NCI-H524 treated with DMSO at 0.1 percent for 48 hours (cell line): ENCODE measurements at regions not wholly inside any gene's neighbourhood (a gene's known extent, or its start where the extent isn't known, plus 50 kb on each side); places are given as distances from the start of the nearest gene placed in this dataset.
"Not testable (repeated sequence)": the region's sequence is repeated elsewhere in the genome, so short reads cannot be mapped to it uniquely, and the experiment has no call there.

Experiments
- DNase-seq: peaks from one replicate; lab custom pipeline; 2025; lab: John Stamatoyannopoulos, UW

GRCh38 chr6:9103876-9104521 lies 668.7 kb upstream of the SLC35B3 start:
- DNase-seq = no peak

- DNase-seq = no peak
Observed at GRCh38 chr6:9101920-9102319, 666.6 kb upstream of the SLC35B3 start.

GRCh38 chr6:9100869-9101580 lies 665.7 kb upstream of the SLC35B3 start:
- DNase-seq = no peak

DNA sequence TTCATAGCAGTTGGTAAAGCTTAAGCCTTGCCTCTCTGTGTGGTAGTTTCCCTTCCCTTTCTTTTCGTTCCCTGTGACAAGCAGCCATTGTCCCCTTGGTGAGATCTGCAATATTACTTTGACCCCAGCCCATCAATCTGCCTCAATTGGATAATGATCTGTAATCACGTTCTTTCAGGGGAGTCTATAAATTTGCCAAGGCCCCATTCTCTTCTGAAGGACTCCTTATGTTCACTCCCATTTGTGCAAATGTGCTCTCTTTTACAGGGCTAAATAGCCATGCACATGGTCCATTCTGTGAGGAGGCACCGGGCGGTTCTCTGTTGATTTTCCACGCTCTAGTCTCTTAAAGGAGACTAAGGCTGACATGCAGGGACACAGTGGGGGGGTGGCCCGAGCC lies 660.4 kb upstream of the SLC35B3 start:
- DNase-seq = no peak

DNA sequence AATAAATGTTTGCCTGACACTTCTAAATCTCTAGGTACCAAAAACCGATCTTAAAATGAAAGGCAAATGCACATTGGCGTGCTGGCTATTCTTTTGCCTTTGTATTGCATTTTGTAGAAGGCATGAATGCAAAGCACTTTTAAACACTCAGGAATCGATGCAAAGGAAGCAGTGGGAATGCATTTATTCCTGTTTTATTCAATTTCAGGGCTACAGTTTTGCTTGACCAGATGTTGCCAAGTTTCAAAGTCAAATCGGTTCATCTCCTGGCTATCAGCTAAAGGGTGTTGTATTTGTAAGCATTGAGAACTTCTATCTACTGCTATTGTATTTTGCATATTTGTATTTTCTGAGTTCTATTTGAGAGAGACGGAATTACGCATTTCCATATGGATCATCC lies 659.8 kb upstream of the SLC35B3 start:
- DNase-seq = no peak

GRCh38 chr6:9089724-9090123 lies 654.4 kb upstream of the SLC35B3 start:
- no peak for DNase-seq

DNA sequence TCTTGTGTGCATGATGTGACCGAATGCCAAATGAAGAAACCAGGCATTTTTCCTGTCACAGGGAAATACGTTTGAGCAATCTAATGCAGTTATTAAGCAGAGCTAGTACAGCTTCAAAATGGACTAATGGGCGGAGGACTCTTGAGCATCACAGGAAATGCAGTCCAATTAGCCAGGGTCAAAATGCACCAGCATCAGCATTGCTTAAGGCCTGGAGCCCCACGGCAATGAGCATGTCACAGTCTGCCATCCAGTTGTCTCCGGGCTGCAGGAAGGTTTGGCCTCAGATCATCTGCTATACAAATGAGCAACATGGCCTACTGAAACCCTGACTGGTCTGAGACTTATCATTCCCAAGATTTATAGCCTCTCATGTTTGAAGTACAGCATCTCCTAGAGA lies 652.1 kb upstream of the SLC35B3 start:
- DNase-seq = no peak

GRCh38 chr6:9086331-9086730 lies 651.0 kb upstream of the SLC35B3 start:
- no peak for DNase-seq

DNA sequence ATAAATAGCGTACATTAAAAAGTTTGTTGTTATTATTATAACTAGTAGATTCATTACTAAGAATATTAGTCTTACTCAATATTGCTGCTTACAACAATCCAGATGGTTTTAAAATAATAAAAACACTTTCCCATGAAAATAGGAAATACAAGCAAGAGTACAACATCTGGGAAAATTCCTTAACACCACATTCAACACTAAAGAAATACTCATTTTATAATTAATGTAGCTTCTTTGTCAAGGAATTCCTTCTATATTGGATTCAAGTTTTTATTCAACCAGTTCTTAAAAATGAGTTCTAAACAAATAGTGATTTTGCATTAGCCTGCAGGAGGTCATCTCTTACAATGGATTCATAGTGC lies 650.3 kb upstream of the SLC35B3 start:
- no peak for DNase-seq

DNA sequence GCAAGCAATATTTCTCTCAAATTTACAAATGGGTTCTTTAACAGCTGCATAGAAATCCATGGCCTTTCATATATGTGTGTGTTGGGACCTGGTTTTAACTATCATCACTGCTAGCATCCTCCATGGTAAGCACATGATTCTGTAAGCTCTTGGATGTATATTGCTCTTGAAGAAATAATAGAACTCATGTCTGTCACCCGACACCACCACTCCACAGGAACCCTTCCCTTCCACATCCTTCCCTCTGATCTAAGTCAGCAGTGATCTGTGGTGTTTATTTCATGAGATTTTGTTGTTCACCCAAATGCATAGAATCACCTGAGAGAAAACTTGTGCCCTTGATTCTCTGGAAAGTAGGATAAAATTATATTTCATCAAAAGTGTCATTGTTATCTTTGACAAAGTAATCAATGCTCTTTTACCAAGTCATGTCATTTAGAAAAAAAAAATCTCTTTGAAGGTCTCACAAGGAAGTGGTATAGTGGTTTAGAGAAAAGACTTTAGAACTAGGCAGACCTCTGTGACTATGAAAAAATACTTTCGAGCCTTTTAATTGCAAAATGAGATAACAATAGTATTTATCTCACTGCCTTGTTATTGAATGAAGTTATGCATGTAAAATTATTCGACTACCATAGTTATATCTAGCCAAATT lies 649.8 kb upstream of the SLC35B3 start:
- peak; percentile 2 for DNase-seq

GRCh38 chr6:9083108-9083507 lies 647.8 kb upstream of the SLC35B3 start:
- peak; percentile 57 for DNase-seq

GRCh38 chr6:9066726-9067125 lies 631.4 kb upstream of the SLC35B3 start:
- DNase-seq = no peak

DNA sequence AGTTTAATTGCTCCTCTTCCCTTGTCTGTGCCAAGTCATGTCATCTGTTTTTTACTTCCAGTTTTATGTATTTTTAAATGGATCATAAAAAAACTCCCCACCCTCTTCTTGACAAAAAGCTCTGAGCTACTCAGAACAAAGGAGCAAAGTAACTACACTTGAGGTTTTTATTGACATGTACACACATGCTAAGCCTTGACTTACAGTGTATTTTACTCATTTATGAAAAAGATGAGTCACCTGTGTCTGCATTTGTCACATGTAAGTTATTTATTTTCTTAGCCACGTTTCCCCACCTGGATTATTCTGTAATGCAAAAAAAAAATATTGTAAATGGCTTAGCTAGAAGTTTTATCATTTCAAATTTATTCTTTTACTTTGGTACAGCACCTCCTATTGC lies 628.8 kb upstream of the SLC35B3 start:
- DNase-seq = no peak

- no peak for DNase-seq
Observed at GRCh38 chr6:9062596-9062995, 627.3 kb upstream of the SLC35B3 start.

DNA sequence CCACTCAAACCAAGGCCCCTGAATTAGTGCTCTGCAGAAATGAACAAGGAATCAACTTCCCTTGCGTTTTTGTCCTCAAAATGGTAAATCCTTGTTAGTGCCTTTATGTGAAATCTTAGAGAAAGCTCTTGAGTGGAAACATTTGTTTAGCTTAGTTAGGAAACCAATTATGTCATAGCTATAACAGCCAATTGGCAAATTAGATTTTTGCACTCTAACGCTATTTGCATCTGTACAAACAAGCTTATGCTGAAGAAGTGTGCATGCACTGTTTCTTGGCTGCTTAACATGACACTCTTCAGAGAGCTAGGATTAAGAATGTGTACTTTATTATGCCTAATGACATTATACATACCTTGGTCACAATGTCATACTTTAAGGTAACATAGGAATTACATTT lies 622.6 kb upstream of the SLC35B3 start:
- no peak for DNase-seq

GRCh38 chr6:9056556-9056955 lies 621.2 kb upstream of the SLC35B3 start:
- DNase-seq = no peak

DNA sequence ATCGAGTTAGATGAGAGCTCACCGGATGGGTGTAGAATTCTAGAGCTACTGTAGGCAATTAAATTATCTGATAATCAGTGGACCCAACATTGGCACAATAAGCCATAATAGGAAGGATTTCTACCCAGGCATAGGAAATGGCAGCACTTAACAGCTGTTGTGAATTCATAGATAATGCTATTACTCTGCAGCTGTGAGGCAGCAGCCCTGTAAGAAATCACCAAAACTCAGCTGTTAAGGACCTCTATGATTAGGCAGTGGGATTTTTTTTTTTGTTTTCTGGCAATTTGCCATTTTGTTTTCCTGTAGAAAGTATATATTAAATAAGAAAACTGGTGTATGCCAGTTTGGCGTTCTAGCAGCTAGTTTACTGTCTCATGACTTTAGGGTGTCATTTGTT lies 609.1 kb upstream of the SLC35B3 start:
- no peak for DNase-seq

GRCh38 chr6:9040718-9041117 lies 605.4 kb upstream of the SLC35B3 start:
- DNase-seq = no peak

DNA sequence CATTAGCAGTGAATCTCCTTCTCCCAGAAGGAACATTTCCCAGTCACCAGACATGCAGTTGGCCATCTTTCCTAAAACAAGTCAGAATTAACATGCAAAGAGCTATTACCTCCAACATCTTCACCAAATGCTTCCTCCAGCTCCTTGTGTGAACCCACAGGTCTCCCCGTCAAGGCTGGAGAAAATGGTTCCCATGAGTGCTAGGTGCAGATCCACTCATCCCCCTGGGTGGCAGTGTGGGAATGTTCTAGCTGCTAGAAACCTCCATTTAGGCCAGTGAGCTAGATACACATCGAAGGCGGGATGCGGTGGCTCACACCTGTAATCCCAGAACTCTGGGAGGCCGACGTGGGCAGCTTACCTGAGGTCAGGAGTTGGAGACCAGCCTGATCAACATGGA lies 603.9 kb upstream of the SLC35B3 start:
- DNase-seq = no peak

- DNase-seq = no peak
Observed at GRCh38 chr6:9028086-9028485, 592.7 kb upstream of the SLC35B3 start.

GRCh38 chr6:9025796-9026394 lies 590.5 kb upstream of the SLC35B3 start:
- no peak for DNase-seq

- DNase-seq = no peak
Observed at GRCh38 chr6:9025228-9025627, 589.9 kb upstream of the SLC35B3 start.

DNA sequence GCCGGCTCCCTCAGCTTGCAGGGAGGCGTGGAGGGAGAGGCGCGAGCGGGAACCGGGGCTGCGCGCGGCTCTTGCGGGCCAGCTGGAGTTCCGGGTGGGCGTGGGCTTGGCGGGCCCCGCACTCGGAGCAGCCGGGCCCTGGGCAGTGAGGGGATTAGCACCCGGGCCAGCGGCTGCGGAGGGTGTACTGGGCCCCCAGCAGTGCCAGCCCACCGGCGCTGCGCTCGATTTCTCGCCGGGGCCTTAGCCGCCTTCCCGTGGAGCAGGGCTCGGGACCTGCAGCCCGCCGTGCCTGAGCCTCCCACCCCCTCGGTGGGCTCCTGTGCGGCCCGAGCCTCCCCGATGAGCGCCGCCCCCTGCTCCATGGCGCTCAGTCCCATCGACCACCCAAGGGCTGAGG lies 588.9 kb upstream of the SLC35B3 start:
- not testable (repeated sequence) for DNase-seq
